HUES6 (cell line): ENCODE measurements at regions not wholly inside any gene's neighbourhood (a gene's known extent, or its start where the extent isn't known, plus 50 kb on each side); places are given as distances from the start of the nearest gene placed in this dataset.

ENCODE experiments used
- H3K27ac ChIP-seq: 2 replicates; pipeline ENCODE4 v1.7.0; 2013; ENCODE audit warnings: low read depth, mild to moderate bottlenecking, low read length, inconsistent platforms
- H3K27me3 ChIP-seq: 2 replicates; pipeline ENCODE4 v1.6.1; 2013; ENCODE audit warnings: low read length; ENCODE audit not compliant: control insufficient read depth, insufficient read depth
- H3K36me3 ChIP-seq: 2 replicates; pipeline ENCODE4 v1.6.1; 2013; ENCODE audit warnings: low read length; ENCODE audit not compliant: control insufficient read depth, insufficient read depth
- H3K4me1 ChIP-seq: 2 replicates; pipeline ENCODE4 v1.6.1; 2013; ENCODE audit warnings: low read length; ENCODE audit not compliant: control insufficient read depth, insufficient read depth
- H3K4me3 ChIP-seq: 2 replicates; pipeline ENCODE4 v1.5.1; 2013; ENCODE audit warnings: low read depth, low read length
- H3K9ac ChIP-seq: one replicate; pipeline ENCODE4 v1.6.1; 2013; ENCODE audit warnings: mild to moderate bottlenecking, low read length
- H3K9me3 ChIP-seq: 2 replicates; pipeline ENCODE4 v1.6.1; 2013; ENCODE audit warnings: low read depth, low read length; ENCODE audit not compliant: control insufficient read depth, insufficient read depth

DNA sequence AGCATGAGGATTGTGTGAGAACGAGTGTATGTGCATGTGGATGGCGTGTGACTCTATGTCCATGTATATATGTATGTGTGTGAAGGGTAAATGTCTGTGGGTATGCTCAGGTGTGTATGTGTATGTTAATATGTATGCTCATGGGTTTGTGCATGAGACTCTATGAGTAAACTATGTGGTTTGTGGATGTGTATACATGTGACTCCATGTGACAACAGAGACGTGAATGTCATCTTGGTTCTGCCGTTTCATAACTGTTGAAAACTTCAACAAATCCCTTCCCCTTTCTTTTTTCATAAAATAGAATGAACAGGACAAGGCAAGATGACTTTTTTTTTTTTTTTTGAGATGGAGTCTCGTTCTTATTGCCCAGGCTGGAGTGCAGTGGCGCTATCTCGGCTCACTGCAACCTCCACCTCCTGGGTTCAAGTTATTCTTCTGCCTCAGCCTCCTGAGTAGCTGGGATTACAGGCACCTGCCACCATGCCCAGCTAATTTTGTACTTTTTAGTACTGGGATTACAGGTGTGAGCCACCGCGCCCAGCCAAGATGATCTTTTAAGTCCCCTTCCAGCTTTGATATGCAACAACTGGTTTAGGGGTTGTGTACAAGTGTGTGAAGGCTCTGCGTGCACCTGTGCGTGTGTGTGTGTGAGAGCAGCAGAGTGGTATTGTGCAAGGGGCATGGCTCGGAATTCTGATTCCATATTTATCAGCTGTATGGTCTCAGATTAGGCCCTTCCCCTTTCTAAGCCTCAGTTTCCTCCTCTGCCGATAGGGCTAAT is 106.3 kb downstream of the EBNA1BP2 start:
- H3K4me1 ChIP-seq: peaks cover 34% of the 10 kb centered on the region
- H3K27ac ChIP-seq: no peak overlapping the region
- H3K27me3 ChIP-seq: no peaks in the 10 kb centered on the region; the same call in 1 of the 2 replicates
- no peaks in the 10 kb centered on the region for H3K36me3 ChIP-seq
- H3K4me3 ChIP-seq: no peak overlapping the region
- H3K9me3 ChIP-seq: no peaks in the 10 kb centered on the region
- no peak overlapping the region for H3K9ac ChIP-seq

- Histone ChIP-seq H3K4me3 (no peak overlapping the region), H3K27ac (no peak overlapping the region), H3K27me3 (no peaks in the 10 kb centered on the region; the same call in 1 of the 2 replicates), H3K9me3 (no peaks in the 10 kb centered on the region), H3K36me3 (no peaks in the 10 kb centered on the region), H3K4me1 (peaks cover 35% of the 10 kb centered on the region), H3K9ac (no peak overlapping the region)
These were observed 106.5 kb upstream of the SLC2A1 start for GRCh38 chr1:43065191-43065590.

DNA sequence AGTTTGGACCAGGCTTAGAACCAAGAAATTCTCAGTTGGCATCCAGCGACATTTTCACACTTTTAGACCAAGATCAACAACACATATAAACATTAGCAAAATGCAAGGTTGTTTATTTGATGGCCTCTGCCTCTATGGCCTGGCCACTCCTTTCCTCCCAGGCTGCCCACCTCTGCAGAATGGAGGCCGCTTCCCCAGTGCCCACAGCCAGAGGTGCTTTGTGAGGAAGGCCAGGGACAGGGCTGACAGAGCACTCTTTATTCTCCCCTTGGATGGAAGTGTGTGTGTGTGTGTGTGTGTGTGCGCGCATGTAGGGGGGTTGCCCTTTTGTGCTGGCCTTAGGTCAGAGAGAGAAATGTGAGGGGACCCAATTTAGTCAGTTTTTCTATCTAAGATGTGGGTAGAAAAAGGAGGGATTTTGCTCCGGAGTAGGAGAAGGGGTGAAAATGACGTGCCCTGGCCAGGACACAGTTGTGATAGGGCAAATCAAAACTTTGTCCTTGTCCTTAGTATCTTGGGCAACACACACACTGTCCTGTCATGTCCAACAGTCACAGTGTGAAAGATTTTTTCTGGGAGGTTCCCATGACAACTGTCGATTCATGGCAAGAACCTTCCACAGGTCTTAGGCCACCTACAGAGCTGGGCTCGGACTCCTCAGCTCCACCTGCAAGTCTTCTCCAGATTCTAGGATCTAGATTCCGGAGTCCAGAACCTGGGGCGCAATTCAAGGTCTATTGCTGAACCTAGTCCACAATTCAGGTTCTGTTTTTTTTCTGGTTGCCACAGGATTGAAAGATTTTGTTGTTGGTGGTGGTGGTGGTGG is 104.9 kb upstream of the SLC2A1 start:
- Histone ChIP-seq H3K9me3 (no peaks in the 10 kb centered on the region), H3K4me1 (peaks cover 32% of the 10 kb centered on the region), H3K27ac (no peak overlapping the region), H3K27me3 (no peaks in the 10 kb centered on the region; the same call in 1 of the 2 replicates), H3K4me3 (no peak overlapping the region), H3K36me3 (no peaks in the 10 kb centered on the region), H3K9ac (no peak overlapping the region)

DNA sequence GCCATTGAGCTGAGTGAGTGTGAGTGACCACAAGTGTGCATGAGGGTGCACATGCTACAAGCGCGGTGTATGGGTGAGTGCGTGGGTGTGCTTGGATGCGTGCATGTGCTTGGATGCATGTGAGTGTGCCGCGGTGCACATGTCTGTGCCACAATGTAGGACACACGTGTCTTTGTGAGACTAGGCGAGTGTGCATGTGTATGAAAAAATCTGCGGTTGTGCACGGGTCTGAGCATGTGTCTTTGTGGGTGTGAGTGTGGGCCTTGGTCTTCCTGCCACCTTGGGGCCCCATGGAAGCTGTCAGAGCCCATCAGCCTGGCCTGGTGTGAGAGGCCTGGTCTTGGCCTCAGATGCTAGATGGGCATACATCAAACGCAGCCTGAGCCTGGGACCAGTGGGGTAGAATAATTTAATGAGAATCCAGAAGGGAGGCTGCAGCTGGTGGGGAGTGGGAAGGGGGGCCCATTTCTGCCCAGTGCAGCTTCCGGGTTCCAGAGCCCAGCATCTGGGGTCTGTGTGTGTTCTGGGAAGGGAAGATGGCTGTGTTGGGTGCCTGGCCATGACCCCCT is 103.9 kb upstream of the SLC2A1 start:
- Histone ChIP-seq H3K36me3 (no peaks in the 10 kb centered on the region), H3K27ac (no peak overlapping the region), H3K27me3 (no peaks in the 10 kb centered on the region; the same call in 1 of the 2 replicates), H3K4me3 (no peak overlapping the region), H3K4me1 (peaks cover 32% of the 10 kb centered on the region), H3K9me3 (no peaks in the 10 kb centered on the region), H3K9ac (no peak overlapping the region)

DNA sequence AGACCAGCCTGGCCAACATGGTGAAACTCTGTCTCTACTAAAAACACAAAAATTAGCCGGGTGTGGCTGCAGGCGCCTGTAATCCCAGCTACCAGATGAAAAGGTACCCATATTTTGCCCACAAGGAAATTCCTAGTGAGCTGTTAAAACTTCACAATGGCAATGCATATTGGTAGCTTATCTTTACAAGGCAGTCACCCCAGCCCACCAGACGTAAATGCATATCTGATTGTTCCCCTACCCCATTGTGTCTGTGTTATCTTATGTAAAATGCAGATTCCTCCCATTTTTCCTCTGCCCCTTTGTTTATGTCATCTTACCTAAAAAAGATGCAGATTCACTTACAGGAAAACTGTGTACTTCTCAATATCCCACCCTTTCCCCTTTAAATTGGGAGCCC is 103.1 kb upstream of the SLC2A1 start:
- H3K27ac ChIP-seq: no peak overlapping the region
- peaks cover 32% of the 10 kb centered on the region for H3K4me1 ChIP-seq
- no peaks in the 10 kb centered on the region for H3K36me3 ChIP-seq
- H3K9me3 ChIP-seq: no peaks in the 10 kb centered on the region
- H3K9ac ChIP-seq: no peak overlapping the region
- no peaks in the 10 kb centered on the region for H3K27me3 ChIP-seq
- no peak overlapping the region for H3K4me3 ChIP-seq

- no peak overlapping the region for H3K27ac ChIP-seq
- no peak overlapping the region for H3K9ac ChIP-seq
- no peak overlapping the region for H3K4me3 ChIP-seq
- H3K36me3 ChIP-seq: no peaks in the 10 kb centered on the region
- peaks cover 32% of the 10 kb centered on the region for H3K4me1 ChIP-seq
- no peaks in the 10 kb centered on the region for H3K9me3 ChIP-seq
- no peaks in the 10 kb centered on the region for H3K27me3 ChIP-seq
These were observed 101.2 kb upstream of the SLC2A1 start for GRCh38 chr1:43059640-43060574.

- no peak overlapping the region for H3K9ac ChIP-seq
- H3K36me3 ChIP-seq: no peaks in the 10 kb centered on the region
- H3K9me3 ChIP-seq: no peaks in the 10 kb centered on the region
- no peaks in the 10 kb centered on the region for H3K27me3 ChIP-seq
- H3K4me1 ChIP-seq: peaks cover 32% of the 10 kb centered on the region
- H3K27ac ChIP-seq: no peak overlapping the region; the same call in 1 of the 2 replicates
- H3K4me3 ChIP-seq: no peak overlapping the region; the same call in 1 of the 2 replicates
These were observed 100.1 kb upstream of the SLC2A1 start for GRCh38 chr1:43058545-43059360.

- H3K4me1 ChIP-seq: peaks cover 36% of the 10 kb centered on the region
- no peak overlapping the region for H3K27ac ChIP-seq
- no peak overlapping the region for H3K4me3 ChIP-seq
- no peak overlapping the region for H3K9ac ChIP-seq
- H3K27me3 ChIP-seq: no peaks in the 10 kb centered on the region
- no peaks in the 10 kb centered on the region for H3K9me3 ChIP-seq
- H3K36me3 ChIP-seq: no peaks in the 10 kb centered on the region
These were observed 99.4 kb upstream of the SLC2A1 start for GRCh38 chr1:43058056-43058455.

GRCh38 chr1:43057567-43057966 is 98.9 kb upstream of the SLC2A1 start:
- Histone ChIP-seq H3K9ac (no peak overlapping the region), H3K4me1 (peaks cover 36% of the 10 kb centered on the region), H3K27ac (no peak overlapping the region), H3K27me3 (no peaks in the 10 kb centered on the region), H3K4me3 (no peak overlapping the region), H3K36me3 (no peaks in the 10 kb centered on the region), H3K9me3 (no peaks in the 10 kb centered on the region)

DNA sequence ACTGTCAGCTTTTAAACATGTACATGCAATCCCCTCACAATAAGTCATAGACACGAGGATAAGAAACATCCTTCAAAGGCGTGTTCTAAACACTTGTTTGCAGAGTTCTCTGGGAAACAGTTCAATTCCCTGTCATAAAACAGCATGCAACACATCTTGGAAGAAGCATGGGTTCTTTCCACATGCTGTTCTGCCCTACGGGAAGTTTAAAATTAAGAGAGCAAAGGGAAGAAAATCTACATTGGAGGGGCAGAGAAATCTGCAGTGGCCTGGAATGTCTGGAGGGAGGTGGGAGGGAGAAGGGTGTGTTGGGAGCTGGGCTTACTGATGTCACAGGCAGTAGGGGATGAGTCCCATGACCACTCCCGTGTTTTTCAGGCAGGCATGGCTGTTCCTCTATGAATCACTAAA is 98.3 kb upstream of the SLC2A1 start:
- Histone ChIP-seq H3K4me1 (peaks cover 30% of the 10 kb centered on the region), H3K36me3 (no peaks in the 10 kb centered on the region), H3K27ac (no peak overlapping the region), H3K9me3 (no peaks in the 10 kb centered on the region), H3K4me3 (no peak overlapping the region), H3K9ac (no peak overlapping the region), H3K27me3 (no peaks in the 10 kb centered on the region)
